Ishikawa (cell line): ENCODE measurements at regions not wholly inside any gene's neighbourhood (a gene's known extent, or its start where the extent isn't known, plus 50 kb on each side); places are given as distances from the start of the nearest gene placed in this dataset.

ENCODE experiments used
- CEBPB ChIP-seq: IDR thresholded peaks from 2 replicates; pipeline ENCODE4 v1.6.1; 2012
- CREB1 ChIP-seq: IDR thresholded peaks from 2 replicates; pipeline ENCODE4 v1.6.1; 2012; ENCODE audit warnings: low read depth
- EGR1 ChIP-seq: IDR thresholded peaks from 2 replicates; pipeline ENCODE4 v1.6.1; 2012
- EP300 ChIP-seq: IDR thresholded peaks from 2 replicates; pipeline ENCODE4 v1.6.1; 2012; ENCODE audit warnings: borderline replicate concordance
- FOXM1 ChIP-seq: IDR thresholded peaks from 2 replicates; pipeline ENCODE4 v1.6.1; 2012; ENCODE audit warnings: low read depth, borderline replicate concordance
- MAX ChIP-seq: IDR thresholded peaks from 2 replicates; pipeline ENCODE4 v1.6.1; 2012
- NFIC ChIP-seq: IDR thresholded peaks from 2 replicates; pipeline ENCODE4 v1.6.1; 2012
- RAD21 ChIP-seq: IDR thresholded peaks from 2 replicates; pipeline ENCODE4 v1.6.1; 2012; ENCODE audit warnings: low read depth
- REST ChIP-seq: IDR thresholded peaks from 2 replicates; pipeline ENCODE4 v1.6.1; 2012; ENCODE audit warnings: low read depth, mild to moderate bottlenecking
- TAF1 ChIP-seq: IDR thresholded peaks from 2 replicates; pipeline ENCODE4 v1.6.1; 2012; ENCODE audit warnings: low read depth, mild to moderate bottlenecking
- TCF12 ChIP-seq: IDR thresholded peaks from 2 replicates; pipeline ENCODE4 v1.6.1; 2012; ENCODE audit warnings: low read depth
- TEAD4 ChIP-seq: IDR thresholded peaks from 2 replicates; pipeline ENCODE4 v1.6.1; 2012
- USF1 ChIP-seq: IDR thresholded peaks from 2 replicates; pipeline ENCODE4 v1.6.1; 2012
- YY1 ChIP-seq: IDR thresholded peaks from 2 replicates; pipeline ENCODE4 v1.6.1; 2012; ENCODE audit warnings: low read depth
- ZBTB7A ChIP-seq: IDR thresholded peaks from 2 replicates; pipeline ENCODE4 v1.6.1; 2012; ENCODE audit warnings: low read depth

- TF ChIP-seq USF1 (no peak), ZBTB7A (no peak), TAF1 (no peak), YY1 (no peak), MAX (no peak), REST (no peak), NFIC (no peak), TCF12 (no peak), EGR1 (no peak), CEBPB (no peak), TEAD4 (no peak), RAD21 (no peak), EP300 (no peak), FOXM1 (no peak), CREB1 (no peak)
Measured at GRCh38 chr1:191579019-191579418, 579.2 kb upstream of the RGS18 start.

- TF ChIP-seq EGR1 (no peak), ZBTB7A (no peak), FOXM1 (no peak), REST (no peak), EP300 (no peak), YY1 (no peak), CEBPB (no peak), NFIC (no peak), TEAD4 (no peak), RAD21 (no peak), USF1 (no peak), TCF12 (no peak), MAX (no peak)
Measured at GRCh38 chr1:191582169-191582568, 576.1 kb upstream of the RGS18 start.

- TF ChIP-seq NFIC (no peak), CREB1 (no peak), FOXM1 (no peak), USF1 (no peak), RAD21 (no peak), EP300 (no peak), CEBPB (no peak), MAX (no peak), ZBTB7A (no peak), TCF12 (no peak), YY1 (no peak), TEAD4 (no peak), REST (no peak), EGR1 (no peak), TAF1 (no peak)
Measured at GRCh38 chr1:191585095-191585494, 573.2 kb upstream of the RGS18 start.

GRCh38 chr1:191588905-191589304, 569.4 kb upstream of the RGS18 start:
- no peak for TF ChIP-seq EP300
